ENCODE measurements at regions not wholly inside any gene's neighbourhood (a gene's known extent, or its start where the extent isn't known, plus 50 kb on each side); places are given as distances from the start of the nearest gene placed in this dataset.
A peak's percentile ranks its signal among the peaks of the same experiment; 100 is the strongest.

DNA sequence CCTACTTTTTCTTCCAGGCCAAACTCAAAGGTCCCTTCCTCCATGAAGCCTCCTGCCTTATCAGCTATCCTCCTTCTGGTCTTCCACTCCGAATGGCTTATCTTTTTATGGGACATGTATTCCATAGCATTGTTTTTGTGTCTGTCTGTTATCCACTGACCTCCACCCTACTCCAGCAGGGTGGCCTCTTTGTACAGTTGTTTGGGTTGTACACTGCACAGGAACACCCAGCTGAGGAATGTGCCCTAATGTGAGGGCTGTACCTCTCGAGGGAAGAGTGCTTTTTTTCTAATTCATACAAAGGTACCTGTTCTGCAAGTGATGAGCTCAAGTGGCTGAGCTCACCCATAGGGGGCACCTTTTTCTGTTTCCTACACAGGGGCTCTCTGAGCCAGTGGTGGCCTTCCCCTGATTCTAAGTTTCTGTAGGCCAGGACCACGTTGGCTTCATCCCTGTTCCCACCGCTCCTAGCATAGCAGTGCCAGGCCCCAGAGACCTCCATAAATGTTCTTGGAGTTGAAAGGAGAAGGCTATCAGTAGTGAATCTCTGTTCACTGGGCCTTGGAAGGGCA, 108.2 kb downstream of the FOXD2 start:
- DNase-seq: no peak
- Histone ChIP-seq H3K4me1 (no peaks in the 10 kb centered on the region), H3K9me3 (peaks cover 0 to 14% (median 7%) of the 10 kb centered on the region in 8 donors), H3K4me3 (no peak overlapping the region), H3K27me3 (replicated peaks in 1 of 7) (no peaks in the 10 kb centered on the region), H3K27ac (no peak overlapping the region), H3K36me3 (no peaks in the 10 kb centered on the region)
- intact Hi-C loops (cut with DNase I; ENCODE audit: low total_unique reads): no loop called here
- WGBS, 5 donors: 79 to 87% (median 84%) methylated on average over 4 of the region's 4 CpGs
- TF ChIP-seq POLR2AphosphoS5 (IDR thresholded peaks at IDR 0.05) (no peak), POLR2A (IDR thresholded peaks at IDR 0.05) (no peak)
- TF ChIP-seq, protein P1, sequence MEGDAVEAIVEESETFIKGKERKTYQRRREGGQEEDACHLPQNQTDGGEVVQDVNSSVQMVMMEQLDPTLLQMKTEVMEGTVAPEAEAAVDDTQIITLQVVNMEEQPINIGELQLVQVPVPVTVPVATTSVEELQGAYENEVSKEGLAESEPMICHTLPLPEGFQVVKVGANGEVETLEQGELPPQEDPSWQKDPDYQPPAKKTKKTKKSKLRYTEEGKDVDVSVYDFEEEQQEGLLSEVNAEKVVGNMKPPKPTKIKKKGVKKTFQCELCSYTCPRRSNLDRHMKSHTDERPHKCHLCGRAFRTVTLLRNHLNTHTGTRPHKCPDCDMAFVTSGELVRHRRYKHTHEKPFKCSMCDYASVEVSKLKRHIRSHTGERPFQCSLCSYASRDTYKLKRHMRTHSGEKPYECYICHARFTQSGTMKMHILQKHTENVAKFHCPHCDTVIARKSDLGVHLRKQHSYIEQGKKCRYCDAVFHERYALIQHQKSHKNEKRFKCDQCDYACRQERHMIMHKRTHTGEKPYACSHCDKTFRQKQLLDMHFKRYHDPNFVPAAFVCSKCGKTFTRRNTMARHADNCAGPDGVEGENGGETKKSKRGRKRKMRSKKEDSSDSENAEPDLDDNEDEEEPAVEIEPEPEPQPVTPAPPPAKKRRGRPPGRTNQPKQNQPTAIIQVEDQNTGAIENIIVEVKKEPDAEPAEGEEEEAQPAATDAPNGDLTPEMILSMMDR (IDR thresholded peaks at IDR 0.05 in 8 of 11, conservative IDR thresholded peaks at IDR 0.05 in 3 of 11): no peak

DNA sequence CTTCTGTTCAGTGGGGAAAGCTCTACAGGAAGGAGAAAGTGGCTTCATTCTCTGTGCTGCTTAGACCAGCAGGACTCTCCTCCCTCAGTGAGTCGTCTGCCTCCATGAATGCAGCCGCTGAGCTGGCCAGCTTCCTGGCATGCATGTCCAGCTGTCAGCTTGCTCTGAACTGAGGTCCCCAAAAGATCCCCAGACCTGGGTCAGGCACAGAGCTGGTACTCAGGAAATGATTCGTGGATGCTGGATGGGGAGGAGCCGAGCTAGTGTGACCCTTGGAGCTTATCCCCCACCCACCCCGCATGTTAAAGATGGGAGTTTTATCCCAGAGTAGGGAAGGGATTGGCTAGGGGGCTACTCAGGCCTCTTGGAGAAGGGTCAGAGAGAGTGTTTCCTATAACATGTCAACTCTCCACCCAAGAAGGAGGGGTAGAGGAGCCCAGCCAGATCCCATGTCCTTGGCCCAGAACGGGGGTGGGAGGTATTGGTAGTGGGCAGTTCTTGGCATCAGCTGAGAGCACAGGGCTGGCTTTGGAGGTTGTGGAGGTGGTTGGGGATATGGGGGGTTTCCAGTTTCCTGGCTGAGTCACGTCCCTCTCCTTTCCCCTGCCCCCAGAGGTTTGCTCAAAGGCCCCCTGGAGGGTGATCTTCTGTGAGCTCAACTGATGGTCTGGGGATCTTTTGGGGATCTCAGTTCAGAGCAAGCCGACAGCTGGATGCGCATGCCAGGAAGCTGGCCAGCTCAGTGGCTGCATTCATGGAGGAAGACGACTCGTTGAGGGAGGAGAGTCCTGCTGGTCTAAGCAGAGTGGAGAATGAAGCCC, 110.1 kb downstream of the FOXD2 start:
- intact Hi-C loops (cut with DNase I; ENCODE audit: low total_unique reads): no loop called here
- DNase-seq: no peak

DNA sequence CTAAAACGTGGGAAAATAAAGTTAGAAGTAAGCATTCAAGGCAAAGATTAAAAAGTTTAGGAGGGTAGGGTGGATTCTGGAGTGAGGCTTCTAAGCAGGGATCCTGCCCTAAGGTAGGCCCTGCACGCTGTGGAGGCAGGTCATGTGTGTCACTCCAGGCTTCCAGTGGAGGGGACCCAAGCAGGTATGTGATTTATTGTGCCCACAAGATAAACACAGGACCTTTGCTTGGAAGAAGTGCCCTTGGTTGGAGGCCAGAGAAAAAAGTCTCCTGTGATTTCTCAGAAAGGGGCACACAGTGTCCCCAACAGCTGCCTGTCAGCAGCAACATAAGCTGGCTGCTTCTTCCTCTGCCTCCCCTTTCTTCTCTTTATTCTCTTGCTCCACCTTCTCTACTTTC, 110.8 kb downstream of the FOXD2 start:
- peaks cover 0 to 9% (median 0%) of the 10 kb centered on the region in 7 donors for H3K27me3 ChIP-seq (replicated peaks in 1 of 7)
- H3K4me1 ChIP-seq: no peaks in the 10 kb centered on the region
- no peaks in the 10 kb centered on the region for H3K36me3 ChIP-seq
- H3K9me3 ChIP-seq: no peaks in the 10 kb centered on the region
- H3K4me3 ChIP-seq: no peak overlapping the region
- intact Hi-C loops (cut with DNase I; ENCODE audit: low total_unique reads): no loop called here
- no peak for DNase-seq
- TF ChIP-seq, protein P1 (IDR thresholded peaks at IDR 0.05 in 8 of 11, conservative IDR thresholded peaks at IDR 0.05 in 3 of 11): no peak
- no peak for TF ChIP-seq POLR2A (IDR thresholded peaks at IDR 0.05)
- TF ChIP-seq POLR2AphosphoS5 (IDR thresholded peaks at IDR 0.05): no peak
- peak overlapping the region in 5 of 8 donors; percentile 9 to 54 (median 48) for H3K27ac ChIP-seq
- 69 to 79% (median 72%) methylated on average over 2 of the region's 2 CpGs for WGBS, 5 donors

More for the DNA sequence above, 110.1 kb downstream of the FOXD2 start:
- Histone ChIP-seq H3K4me1 (no peaks in the 10 kb centered on the region), H3K27ac (peak overlapping the region in 7 of 8 donors; percentile 9 to 54 (median 41)), H3K9me3 (no peaks in the 10 kb centered on the region), H3K36me3 (no peaks in the 10 kb centered on the region), H3K4me3 (no peak overlapping the region), H3K27me3 (replicated peaks in 1 of 7) (peaks cover 0 to 9% (median 0%) of the 10 kb centered on the region in 7 donors)
- WGBS, 5 donors: 54 to 78% (median 57%) methylated on average over 10 to 11 of the region's 11 CpGs
- TF ChIP-seq POLR2AphosphoS5 (IDR thresholded peaks at IDR 0.05): no peak
- no peak for TF ChIP-seq POLR2A (IDR thresholded peaks at IDR 0.05)
- TF ChIP-seq, protein P1 (IDR thresholded peaks at IDR 0.05 in 8 of 11, conservative IDR thresholded peaks at IDR 0.05 in 3 of 11): no peak

DNA sequence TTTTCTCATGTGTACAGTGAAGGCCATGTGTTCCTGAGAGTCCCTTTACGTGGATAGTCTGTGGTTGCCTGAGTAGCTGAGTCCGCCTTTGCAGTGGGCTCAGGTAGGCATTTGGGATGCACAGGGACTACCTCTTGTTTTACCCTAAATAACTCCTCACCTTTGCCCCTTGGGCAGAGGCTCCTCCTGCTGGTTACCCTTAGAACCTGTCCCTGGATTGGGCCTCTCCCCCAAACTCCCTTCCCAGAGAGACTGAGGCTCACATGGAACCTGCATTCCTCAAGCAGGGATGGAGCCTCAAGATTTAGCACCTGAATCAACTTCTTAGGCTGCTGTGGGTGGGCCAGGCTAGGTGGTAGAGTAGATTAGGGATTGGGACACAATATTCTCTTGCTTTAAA, 111.7 kb downstream of the FOXD2 start:
- H3K27ac ChIP-seq: no peak overlapping the region
- no peaks in the 10 kb centered on the region for H3K4me1 ChIP-seq
- peaks cover 0 to 9% (median 0%) of the 10 kb centered on the region in 7 donors for H3K27me3 ChIP-seq (replicated peaks in 1 of 7)
- H3K9me3 ChIP-seq: no peaks in the 10 kb centered on the region
- no peak for DNase-seq
- no peaks in the 10 kb centered on the region for H3K36me3 ChIP-seq
- H3K4me3 ChIP-seq: no peak overlapping the region
- 83 to 91% (median 86%) methylated on average over 2 of the region's 2 CpGs for WGBS, 5 donors
- TF ChIP-seq POLR2AphosphoS5 (IDR thresholded peaks at IDR 0.05) (no peak), POLR2A (IDR thresholded peaks at IDR 0.05) (no peak)
- TF ChIP-seq, protein P1 (IDR thresholded peaks at IDR 0.05 in 8 of 11, conservative IDR thresholded peaks at IDR 0.05 in 3 of 11): no peak
- intact Hi-C loops (cut with DNase I; ENCODE audit: low total_unique reads): no loop called here
